HFF-Myc (cell line): ENCODE measurements at regions not wholly inside any gene's neighbourhood (a gene's known extent, or its start where the extent isn't known, plus 50 kb on each side); places are given as distances from the start of the nearest gene placed in this dataset.

Experiments used
- DNase-seq: peaks from one replicate; pipeline ENCODE4 v3.0.0-alpha.2; 2011; ENCODE audit warnings: low read depth; ENCODE audit errors: extremely low read depth
- H3K4me3 ChIP-seq: replicated peaks from 2 replicates; pipeline ENCODE4 v1.5.1; 2011; ENCODE audit warnings: low read depth, mild to moderate bottlenecking, control low read depth, low read length
- CTCF ChIP-seq: IDR thresholded peaks from 2 replicates; pipeline ENCODE4 v1.5.1; 2012; ENCODE audit warnings: mild to moderate bottlenecking, low read depth, low read length, control low read depth; ENCODE audit errors: missing control alignments

GRCh38 chr9:89953824-89954615, 349.2 kb downstream of the GADD45G start:
- H3K4me3 ChIP-seq, result no peak overlapping the region
- TF ChIP-seq CTCF, result no peak
- DNase-seq, result no peak

- H3K4me3 ChIP-seq, result no peak overlapping the region
- no peak for DNase-seq
- TF ChIP-seq CTCF, result no peak
Observed at GRCh38 chr9:89955144-89955543, 350.3 kb downstream of the GADD45G start.

GRCh38 chr9:89955626-89956025, 350.8 kb downstream of the GADD45G start:
- DNase-seq, result no peak
- TF ChIP-seq CTCF, result no peak
- no peak overlapping the region for H3K4me3 ChIP-seq

GRCh38 chr9:89956331-89956730, 351.5 kb downstream of the GADD45G start:
- H3K4me3 ChIP-seq, result no peak overlapping the region
- TF ChIP-seq CTCF, result no peak
- DNase-seq, result no peak

GRCh38 chr9:89956907-89957306, 352.1 kb downstream of the GADD45G start:
- no peak for TF ChIP-seq CTCF
- no peak for DNase-seq
- H3K4me3 ChIP-seq, result no peak overlapping the region

- no peak for TF ChIP-seq CTCF
- H3K4me3 ChIP-seq, result no peak overlapping the region
- DNase-seq, result no peak
Observed at GRCh38 chr9:89958086-89958485, 353.3 kb downstream of the GADD45G start.

DNA sequence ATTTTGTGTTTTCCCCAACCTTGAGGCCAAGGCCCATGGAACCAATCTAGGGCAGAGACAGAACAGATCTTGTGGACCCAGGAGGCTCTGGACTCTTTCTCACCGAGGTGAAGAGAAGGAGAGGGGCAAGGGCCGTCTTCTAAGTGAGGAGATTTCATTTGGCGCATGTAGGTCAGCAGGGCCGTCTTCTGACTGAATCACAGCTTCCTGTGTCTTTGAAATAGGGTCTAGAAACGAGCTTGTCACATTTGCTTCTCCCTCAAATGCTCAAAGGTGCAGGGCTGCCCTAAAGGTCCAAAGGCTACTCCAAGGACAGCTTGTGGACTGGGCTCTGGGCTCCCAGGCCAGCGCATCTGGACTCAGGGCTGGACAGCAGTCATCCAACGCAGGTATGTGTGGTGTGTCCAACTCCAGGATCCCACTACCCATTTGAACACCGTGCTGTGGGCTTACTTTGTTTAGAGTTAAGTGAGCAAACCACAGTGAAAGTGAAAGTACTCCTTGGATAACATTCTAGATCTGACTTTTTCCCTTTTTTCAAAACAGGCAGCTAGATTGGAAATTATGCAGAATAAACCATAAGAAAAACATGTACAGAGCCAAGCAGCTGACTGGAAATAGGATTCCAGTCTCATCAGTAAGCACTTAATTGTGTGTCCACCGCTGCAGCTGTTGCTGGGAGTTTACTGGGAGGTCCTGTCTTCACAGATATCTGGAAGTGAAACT, 357.0 kb downstream of the GADD45G start:
- TF ChIP-seq CTCF, result no peak
- no peak for DNase-seq
- H3K4me3 ChIP-seq, result no peak overlapping the region
